ENCODE measurements at regions not wholly inside any gene's neighbourhood (a gene's known extent, or its start where the extent isn't known, plus 50 kb on each side); places are given as distances from the start of the nearest gene placed in this dataset.

DNA sequence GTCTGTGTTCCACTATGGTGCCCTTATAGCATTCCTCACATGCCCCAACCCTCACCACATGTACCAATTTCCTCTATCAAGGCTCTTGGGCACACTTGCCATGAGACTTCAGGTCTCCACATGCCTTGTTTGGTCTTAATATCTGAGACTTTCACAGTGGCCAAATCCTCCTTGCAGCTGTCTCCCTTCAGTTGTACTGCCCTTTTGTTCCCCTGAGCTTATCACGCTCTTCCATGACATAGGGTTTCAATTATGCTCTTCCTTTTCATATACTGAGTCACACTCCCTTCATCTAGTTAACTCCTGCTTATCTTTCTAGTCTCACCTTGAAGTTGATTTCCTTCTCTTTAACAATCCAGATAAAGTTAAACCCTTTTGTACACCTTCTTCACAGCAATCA lies 212.9 kb downstream of the PDHA2 start:
- H3K27me3 ChIP-seq = no peaks in the 10 kb centered on the region
- DNase-seq (ENCODE audit: low spot score in 2 of 2) = no peak
- H3K9me3 ChIP-seq = no peaks in the 10 kb centered on the region
- WGBS = 58% methylated on average over 1 of the region's 1 CpG
- H3K27ac ChIP-seq = no peak overlapping the region
- TF ChIP-seq, protein P1, sequence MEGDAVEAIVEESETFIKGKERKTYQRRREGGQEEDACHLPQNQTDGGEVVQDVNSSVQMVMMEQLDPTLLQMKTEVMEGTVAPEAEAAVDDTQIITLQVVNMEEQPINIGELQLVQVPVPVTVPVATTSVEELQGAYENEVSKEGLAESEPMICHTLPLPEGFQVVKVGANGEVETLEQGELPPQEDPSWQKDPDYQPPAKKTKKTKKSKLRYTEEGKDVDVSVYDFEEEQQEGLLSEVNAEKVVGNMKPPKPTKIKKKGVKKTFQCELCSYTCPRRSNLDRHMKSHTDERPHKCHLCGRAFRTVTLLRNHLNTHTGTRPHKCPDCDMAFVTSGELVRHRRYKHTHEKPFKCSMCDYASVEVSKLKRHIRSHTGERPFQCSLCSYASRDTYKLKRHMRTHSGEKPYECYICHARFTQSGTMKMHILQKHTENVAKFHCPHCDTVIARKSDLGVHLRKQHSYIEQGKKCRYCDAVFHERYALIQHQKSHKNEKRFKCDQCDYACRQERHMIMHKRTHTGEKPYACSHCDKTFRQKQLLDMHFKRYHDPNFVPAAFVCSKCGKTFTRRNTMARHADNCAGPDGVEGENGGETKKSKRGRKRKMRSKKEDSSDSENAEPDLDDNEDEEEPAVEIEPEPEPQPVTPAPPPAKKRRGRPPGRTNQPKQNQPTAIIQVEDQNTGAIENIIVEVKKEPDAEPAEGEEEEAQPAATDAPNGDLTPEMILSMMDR (IDR thresholded peaks at IDR 0.05) = no peak
- no peak for TF ChIP-seq POLR2AphosphoS5 (IDR thresholded peaks at IDR 0.05)
- TF ChIP-seq EP300 (IDR thresholded peaks at IDR 0.05) = no peak
- TF ChIP-seq POLR2A (IDR thresholded peaks at IDR 0.05) = no peak
- H3K4me3 ChIP-seq = no peak overlapping the region
- no peaks in the 10 kb centered on the region for H3K4me1 ChIP-seq
- no peaks in the 10 kb centered on the region for H3K36me3 ChIP-seq

DNA sequence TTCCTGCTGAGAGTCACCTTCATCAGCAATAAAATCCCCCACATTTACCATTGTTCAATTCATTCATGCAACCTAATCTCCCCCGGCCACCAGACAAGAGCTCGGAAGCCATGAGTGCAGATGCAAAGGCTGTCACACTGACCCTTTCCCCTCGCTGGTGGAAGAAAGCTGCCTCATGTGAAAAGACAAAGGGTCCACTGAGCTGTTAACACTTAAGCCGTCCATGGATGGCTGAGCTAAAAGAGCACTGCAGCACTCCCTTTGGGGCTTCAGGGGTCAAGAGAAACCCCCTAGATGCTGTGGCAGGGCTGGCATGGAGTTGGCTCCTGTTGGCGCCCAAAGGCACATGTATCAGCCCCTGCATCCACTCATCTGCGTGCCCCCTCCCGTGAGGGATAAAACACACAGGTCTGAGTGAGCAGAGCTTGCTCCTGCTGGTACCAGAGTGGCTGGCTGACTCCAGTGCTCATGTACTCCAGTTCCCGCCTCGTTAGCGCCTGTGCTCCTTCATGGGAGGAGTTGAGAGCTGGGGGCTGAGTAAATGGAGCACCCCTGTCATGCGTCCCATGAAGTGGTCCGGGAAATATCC lies 216.5 kb downstream of the PDHA2 start:
- Histone ChIP-seq H3K9me3 (no peaks in the 10 kb centered on the region), H3K27ac (no peak overlapping the region), H3K27me3 (no peaks in the 10 kb centered on the region), H3K36me3 (no peaks in the 10 kb centered on the region), H3K4me3 (no peak overlapping the region), H3K4me1 (no peaks in the 10 kb centered on the region)
- DNase-seq (ENCODE audit: low spot score in 2 of 2) = no peak
- TF ChIP-seq POLR2A (IDR thresholded peaks at IDR 0.05) (no peak), EP300 (IDR thresholded peaks at IDR 0.05) (no peak), POLR2AphosphoS5 (IDR thresholded peaks at IDR 0.05) (no peak)
- TF ChIP-seq, protein P1 (IDR thresholded peaks at IDR 0.05) = no peak
- WGBS = 95% methylated on average over 5 of the region's 12 CpGs

DNA sequence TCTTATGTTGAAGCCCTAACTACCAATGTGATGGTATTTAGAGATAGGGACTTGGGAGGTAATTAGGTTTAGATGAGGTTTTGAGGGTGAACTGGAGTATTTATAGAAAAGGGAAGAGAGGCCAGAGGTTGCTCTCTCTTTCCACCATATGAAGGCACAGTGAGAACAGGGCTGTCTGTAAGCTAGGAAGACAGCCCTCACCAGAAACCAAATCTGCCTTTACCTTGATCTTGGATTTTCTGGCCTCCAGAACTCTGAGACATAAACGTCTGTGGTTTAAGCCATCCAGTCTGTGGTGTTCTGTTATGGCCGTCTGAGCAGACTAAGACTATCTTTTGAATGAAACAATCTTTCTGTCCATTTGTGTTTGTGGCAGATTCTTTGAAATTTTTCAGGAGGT lies 223.7 kb downstream of the PDHA2 start:
- DNase-seq (ENCODE audit: low spot score in 2 of 2) = no peak
- no peaks in the 10 kb centered on the region for H3K36me3 ChIP-seq
- WGBS = 45% methylated on average over 2 of the region's 2 CpGs
- peaks cover 7% of the 10 kb centered on the region for H3K9me3 ChIP-seq
- no peaks in the 10 kb centered on the region for H3K4me1 ChIP-seq
- H3K4me3 ChIP-seq = no peak overlapping the region
- no peaks in the 10 kb centered on the region for H3K27me3 ChIP-seq
- no peak for TF ChIP-seq EP300 (IDR thresholded peaks at IDR 0.05)
- no peak for TF ChIP-seq POLR2AphosphoS5 (IDR thresholded peaks at IDR 0.05)
- no peak for TF ChIP-seq POLR2A (IDR thresholded peaks at IDR 0.05)
- TF ChIP-seq, protein P1 (IDR thresholded peaks at IDR 0.05) = no peak
- no peak overlapping the region for H3K27ac ChIP-seq

DNA sequence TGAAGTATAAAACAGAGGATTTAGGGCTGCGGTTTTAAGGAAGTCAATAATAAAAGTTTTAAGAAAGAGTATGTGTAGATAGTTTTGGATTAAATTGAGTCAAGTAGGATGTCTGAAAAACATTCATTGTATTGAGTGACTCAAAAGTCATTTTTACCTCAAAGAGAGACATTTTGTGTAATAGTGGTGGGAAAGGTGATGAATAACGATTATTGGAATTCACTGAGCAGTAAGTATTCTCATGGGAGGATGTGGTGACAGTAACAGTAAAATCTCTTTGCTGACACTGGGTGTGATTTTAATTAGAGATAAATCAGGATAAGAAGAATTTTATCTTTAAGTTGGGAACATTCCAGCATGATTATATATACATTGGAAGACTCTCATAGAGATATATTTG lies 233.6 kb downstream of the PDHA2 start:
- no peak for DNase-seq (ENCODE audit: low spot score in 2 of 2)
- WGBS = 74% methylated on average over 2 of the region's 2 CpGs
- Histone ChIP-seq H3K36me3 (no peaks in the 10 kb centered on the region), H3K4me3 (no peak overlapping the region), H3K27me3 (no peaks in the 10 kb centered on the region), H3K27ac (no peak overlapping the region), H3K9me3 (peaks cover 1% of the 10 kb centered on the region), H3K4me1 (no peaks in the 10 kb centered on the region)
- TF ChIP-seq POLR2AphosphoS5 (IDR thresholded peaks at IDR 0.05) = no peak
- TF ChIP-seq, protein P1 (IDR thresholded peaks at IDR 0.05) = no peak
- TF ChIP-seq EP300 (IDR thresholded peaks at IDR 0.05) = no peak
- TF ChIP-seq POLR2A (IDR thresholded peaks at IDR 0.05) = no peak

DNA sequence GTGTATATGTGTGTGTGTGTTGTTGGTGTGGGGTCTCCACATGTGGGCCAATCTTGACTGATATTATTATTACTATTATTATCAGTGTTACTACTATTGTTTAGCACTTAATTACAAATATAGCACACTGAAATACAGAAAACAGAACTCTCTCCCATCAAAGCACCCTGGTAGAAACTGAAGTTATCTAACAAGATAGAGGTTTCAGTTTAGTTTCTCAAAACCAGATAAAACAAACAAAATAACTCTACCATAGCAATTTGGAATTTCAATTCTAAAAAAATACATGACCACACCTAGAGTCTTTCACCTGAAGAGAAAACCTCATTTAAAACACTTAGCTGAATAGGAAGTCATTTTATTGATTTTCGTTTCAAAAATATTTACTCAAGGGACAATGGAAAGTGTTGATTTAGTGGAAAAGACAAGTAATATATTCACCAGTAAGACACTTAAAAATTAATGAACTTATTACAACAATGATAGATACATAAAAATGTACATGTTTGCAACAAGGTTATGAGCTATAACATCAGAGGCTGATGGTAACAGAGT lies 252.3 kb downstream of the PDHA2 start:
- Histone ChIP-seq H3K27me3 (no peaks in the 10 kb centered on the region), H3K36me3 (no peaks in the 10 kb centered on the region), H3K4me3 (no peak overlapping the region), H3K27ac (no peak overlapping the region), H3K4me1 (no peaks in the 10 kb centered on the region), H3K9me3 (no peaks in the 10 kb centered on the region)
- WGBS = 70% methylated on average over 1 of the region's 1 CpG
- no peak for TF ChIP-seq EP300 (IDR thresholded peaks at IDR 0.05)
- TF ChIP-seq POLR2AphosphoS5 (IDR thresholded peaks at IDR 0.05) = no peak
- TF ChIP-seq, protein P1 (IDR thresholded peaks at IDR 0.05) = no peak
- no peak for TF ChIP-seq POLR2A (IDR thresholded peaks at IDR 0.05)
- DNase-seq (ENCODE audit: low spot score in 2 of 2) = no peak

Measured in suprapubic skin (tissue), 4 donors.